ENCODE measurements at regions not wholly inside any gene's neighbourhood (a gene's known extent, or its start where the extent isn't known, plus 50 kb on each side); places are given as distances from the start of the nearest gene placed in this dataset.

- TF ChIP-seq EZH2phosphoT487 (IDR thresholded peaks at IDR 0.05; ENCODE audit: borderline replicate concordance) (no peak), CTCF (conservative IDR thresholded peaks at IDR 0.05; ENCODE audit: low read length) (no peak)
- no peaks in the 10 kb centered on the region for H3K9me3 ChIP-seq (ENCODE audit: insufficient read depth, low read depth, low read length)
Observed at GRCh38 chr10:111873041-111873440, 310.5 kb downstream of the GPAM start.

GRCh38 chr10:111873621-111874135 is 309.9 kb downstream of the GPAM start:
- H3K4me2 ChIP-seq (ENCODE audit: low read depth, low read length, poor library complexity, severe bottlenecking): no peak overlapping the region
- H3K79me2 ChIP-seq (ENCODE audit: insufficient read depth, low read length): no peaks in the 10 kb centered on the region
- H4K20me1 ChIP-seq (ENCODE audit: insufficient read depth, low read length, poor library complexity, severe bottlenecking): no peaks in the 10 kb centered on the region

More at GRCh38 chr10:111873041-111873440, 310.5 kb downstream of the GPAM start:
- Histone ChIP-seq H3K36me3 (ENCODE audit: insufficient read depth, low read length) (no peaks in the 10 kb centered on the region), H3K4me2 (ENCODE audit: low read depth, low read length, poor library complexity, severe bottlenecking) (no peak overlapping the region), H3K9me2 (replicated peaks; ENCODE audit: low read depth, low read length) (no peaks in the 10 kb centered on the region), H2AFZ (ENCODE audit: low read length) (no peak overlapping the region), H3K4me1 (ENCODE audit: insufficient read depth, low read length, poor library complexity, severe bottlenecking) (no peaks in the 10 kb centered on the region), H3F3A (ENCODE audit: low read depth) (no peaks in the 10 kb centered on the region), H3K9ac (ENCODE audit: low read depth, low read length, poor library complexity, severe bottlenecking) (no peak overlapping the region), H3K27me3 (ENCODE audit: insufficient read depth, low read length, poor library complexity, severe bottlenecking) (no peaks in the 10 kb centered on the region), H4K20me1 (ENCODE audit: insufficient read depth, low read length, poor library complexity, severe bottlenecking) (no peaks in the 10 kb centered on the region), H3K79me2 (ENCODE audit: insufficient read depth, low read length) (no peaks in the 10 kb centered on the region), H3K4me3 (ENCODE audit: low read length, poor library complexity, severe bottlenecking) (no peak overlapping the region)

GRCh38 chr10:111874576-111874975 is 309.0 kb downstream of the GPAM start:
- Histone ChIP-seq H3K4me1 (ENCODE audit: insufficient read depth, low read length, poor library complexity, severe bottlenecking) (no peaks in the 10 kb centered on the region), H4K20me1 (ENCODE audit: insufficient read depth, low read length, poor library complexity, severe bottlenecking) (no peaks in the 10 kb centered on the region), H3F3A (ENCODE audit: low read depth) (no peaks in the 10 kb centered on the region), H3K9me3 (ENCODE audit: insufficient read depth, low read depth, low read length) (no peaks in the 10 kb centered on the region), H3K36me3 (ENCODE audit: insufficient read depth, low read length) (no peaks in the 10 kb centered on the region), H3K9ac (ENCODE audit: low read depth, low read length, poor library complexity, severe bottlenecking) (no peak overlapping the region), H3K4me2 (ENCODE audit: low read depth, low read length, poor library complexity, severe bottlenecking) (no peak overlapping the region), H3K9me2 (replicated peaks; ENCODE audit: low read depth, low read length) (no peaks in the 10 kb centered on the region), H3K79me2 (ENCODE audit: insufficient read depth, low read length) (no peaks in the 10 kb centered on the region), H3K27me3 (ENCODE audit: insufficient read depth, low read length, poor library complexity, severe bottlenecking) (no peaks in the 10 kb centered on the region), H3K4me3 (ENCODE audit: low read length, poor library complexity, severe bottlenecking) (no peak overlapping the region), H2AFZ (ENCODE audit: low read length) (no peak overlapping the region)
- TF ChIP-seq EZH2phosphoT487 (IDR thresholded peaks at IDR 0.05; ENCODE audit: borderline replicate concordance) (no peak), CTCF (conservative IDR thresholded peaks at IDR 0.05; ENCODE audit: low read length) (no peak)

More at GRCh38 chr10:111873621-111874135, 309.9 kb downstream of the GPAM start:
- H3K9me2 ChIP-seq (replicated peaks; ENCODE audit: low read depth, low read length): no peaks in the 10 kb centered on the region
- no peaks in the 10 kb centered on the region for H3K4me1 ChIP-seq (ENCODE audit: insufficient read depth, low read length, poor library complexity, severe bottlenecking)
- H3K9ac ChIP-seq (ENCODE audit: low read depth, low read length, poor library complexity, severe bottlenecking): no peak overlapping the region
- H3F3A ChIP-seq (ENCODE audit: low read depth): no peaks in the 10 kb centered on the region
- H3K36me3 ChIP-seq (ENCODE audit: insufficient read depth, low read length): no peaks in the 10 kb centered on the region
- no peaks in the 10 kb centered on the region for H3K27me3 ChIP-seq (ENCODE audit: insufficient read depth, low read length, poor library complexity, severe bottlenecking)
- H3K9me3 ChIP-seq (ENCODE audit: insufficient read depth, low read depth, low read length): no peaks in the 10 kb centered on the region
- no peak for TF ChIP-seq EZH2phosphoT487 (IDR thresholded peaks at IDR 0.05; ENCODE audit: borderline replicate concordance)
- no peak overlapping the region for H2AFZ ChIP-seq (ENCODE audit: low read length)
- no peak overlapping the region for H3K4me3 ChIP-seq (ENCODE audit: low read length, poor library complexity, severe bottlenecking)

- H3K27me3 ChIP-seq (ENCODE audit: insufficient read depth, low read length, poor library complexity, severe bottlenecking): no peaks in the 10 kb centered on the region
- no peaks in the 10 kb centered on the region for H3K79me2 ChIP-seq (ENCODE audit: insufficient read depth, low read length)
- H3K4me2 ChIP-seq (ENCODE audit: low read depth, low read length, poor library complexity, severe bottlenecking): no peak overlapping the region
- H3F3A ChIP-seq (ENCODE audit: low read depth): no peaks in the 10 kb centered on the region
- H3K9me3 ChIP-seq (ENCODE audit: insufficient read depth, low read depth, low read length): no peaks in the 10 kb centered on the region
- H4K20me1 ChIP-seq (ENCODE audit: insufficient read depth, low read length, poor library complexity, severe bottlenecking): no peaks in the 10 kb centered on the region
- no peak overlapping the region for H3K9ac ChIP-seq (ENCODE audit: low read depth, low read length, poor library complexity, severe bottlenecking)
- TF ChIP-seq EZH2phosphoT487 (IDR thresholded peaks at IDR 0.05; ENCODE audit: borderline replicate concordance) (no peak), CTCF (conservative IDR thresholded peaks at IDR 0.05; ENCODE audit: low read length) (no peak)
- H3K4me1 ChIP-seq (ENCODE audit: insufficient read depth, low read length, poor library complexity, severe bottlenecking): no peaks in the 10 kb centered on the region
- H3K4me3 ChIP-seq (ENCODE audit: low read length, poor library complexity, severe bottlenecking): no peak overlapping the region
- no peak overlapping the region for H2AFZ ChIP-seq (ENCODE audit: low read length)
- H3K36me3 ChIP-seq (ENCODE audit: insufficient read depth, low read length): no peaks in the 10 kb centered on the region
- no peaks in the 10 kb centered on the region for H3K9me2 ChIP-seq (replicated peaks; ENCODE audit: low read depth, low read length)
Observed at GRCh38 chr10:111875725-111876124, 307.8 kb downstream of the GPAM start.

All from Loucy (cell line).